Upper lobe of left lung (tissue), 4 donors: ENCODE measurements at regions not wholly inside any gene's neighbourhood (a gene's known extent, or its start where the extent isn't known, plus 50 kb on each side); places are given as distances from the start of the nearest gene placed in this dataset.

Source experiments
- EP300 ChIP-seq, 4 donors: sonication (generic); formaldehyde crosslinking; IDR thresholded peaks; one replicate each; pipeline ENCODE4 v1.5.1; 2017; ENCODE audit warnings: antibody characterized with exemption in 4 of 4, control low read depth in 2 of 4
- POLR2A ChIP-seq, 4 donors: fragments of 450-650 bp; IDR thresholded peaks; one replicate each; pipeline ENCODE4 v1.5.1; 2016 to 2017; ENCODE audit warnings: antibody characterized with exemption in 4 of 4, mild to moderate bottlenecking in 2 of 4
- POLR2AphosphoS5 ChIP-seq, 2 donors: sonication (generic); formaldehyde crosslinking; IDR thresholded peaks; one replicate each; pipeline ENCODE4 v1.5.1; 2017; ENCODE audit warnings: antibody characterized with exemption in 2 of 2
- TF ChIP-seq, protein P1 (sequence below), 6 experiments: fragments of 450-650 bp in 4 of 6; fragments of 200-600 bp in 2 of 6; sonication (generic) in 2 of 6; IDR thresholded peaks; one replicate each; pipeline ENCODE4 v1.5.1; 2016 to 2019; ENCODE audit warnings: antibody characterized with exemption in 6 of 6

DNA sequence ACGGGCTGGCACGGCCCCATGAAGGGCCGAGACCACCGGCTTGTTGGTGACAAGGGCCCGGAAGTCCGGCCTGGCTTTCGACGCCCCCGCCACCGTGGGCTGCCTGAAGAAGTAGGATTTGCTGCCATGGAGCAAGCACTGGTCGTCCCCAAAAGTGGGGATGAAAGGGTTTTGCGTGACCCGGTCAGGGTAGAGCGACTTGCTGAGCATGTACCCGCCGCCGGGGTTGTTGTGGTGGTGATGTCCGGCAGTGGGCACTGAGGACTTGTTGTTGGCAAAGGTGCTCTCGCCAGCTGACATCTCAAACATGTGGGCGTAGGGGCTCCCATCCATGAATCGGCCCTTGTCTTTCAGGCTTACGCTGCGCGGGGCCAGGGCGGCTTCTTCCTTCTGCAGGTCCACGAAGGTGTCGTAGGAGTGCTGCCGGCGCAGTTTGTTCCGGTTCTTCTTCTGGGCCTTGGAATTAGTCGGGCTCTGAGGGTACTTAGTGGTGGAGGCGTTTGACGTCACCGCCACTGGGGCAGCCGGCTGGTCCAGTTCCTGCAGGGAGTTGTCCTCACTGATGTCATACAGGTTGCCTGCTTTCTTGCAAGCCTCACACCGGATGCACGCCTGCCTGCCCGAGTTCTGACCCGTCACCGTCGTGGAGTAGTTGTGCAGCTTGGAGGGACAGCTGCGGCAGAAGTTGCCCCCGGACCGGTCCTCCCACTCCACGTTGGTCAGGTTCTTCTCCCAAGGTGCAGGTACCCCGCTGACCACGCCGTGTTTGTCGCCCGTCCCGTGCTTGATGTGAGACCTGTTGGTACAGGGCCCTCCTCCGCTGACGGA, 366.6 kb downstream of the EMP1 start:
- TF ChIP-seq, protein P1, sequence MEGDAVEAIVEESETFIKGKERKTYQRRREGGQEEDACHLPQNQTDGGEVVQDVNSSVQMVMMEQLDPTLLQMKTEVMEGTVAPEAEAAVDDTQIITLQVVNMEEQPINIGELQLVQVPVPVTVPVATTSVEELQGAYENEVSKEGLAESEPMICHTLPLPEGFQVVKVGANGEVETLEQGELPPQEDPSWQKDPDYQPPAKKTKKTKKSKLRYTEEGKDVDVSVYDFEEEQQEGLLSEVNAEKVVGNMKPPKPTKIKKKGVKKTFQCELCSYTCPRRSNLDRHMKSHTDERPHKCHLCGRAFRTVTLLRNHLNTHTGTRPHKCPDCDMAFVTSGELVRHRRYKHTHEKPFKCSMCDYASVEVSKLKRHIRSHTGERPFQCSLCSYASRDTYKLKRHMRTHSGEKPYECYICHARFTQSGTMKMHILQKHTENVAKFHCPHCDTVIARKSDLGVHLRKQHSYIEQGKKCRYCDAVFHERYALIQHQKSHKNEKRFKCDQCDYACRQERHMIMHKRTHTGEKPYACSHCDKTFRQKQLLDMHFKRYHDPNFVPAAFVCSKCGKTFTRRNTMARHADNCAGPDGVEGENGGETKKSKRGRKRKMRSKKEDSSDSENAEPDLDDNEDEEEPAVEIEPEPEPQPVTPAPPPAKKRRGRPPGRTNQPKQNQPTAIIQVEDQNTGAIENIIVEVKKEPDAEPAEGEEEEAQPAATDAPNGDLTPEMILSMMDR (IDR thresholded peaks at IDR 0.05), result no peak
- TF ChIP-seq POLR2A (IDR thresholded peaks at IDR 0.05), result no peak
- no peak for TF ChIP-seq POLR2AphosphoS5 (IDR thresholded peaks at IDR 0.05)
- TF ChIP-seq EP300 (IDR thresholded peaks at IDR 0.05), result no peak
